Activated T-cell treated with anti-CD3 and anti-CD28 coated beads for 24 hours (primary cell): ENCODE measurements at regions not wholly inside any gene's neighbourhood (a gene's known extent, or its start where the extent isn't known, plus 50 kb on each side); places are given as distances from the start of the nearest gene placed in this dataset.

Experiments
- DNase-seq: peaks from one replicate; pipeline ENCODE4 v3.0.0-alpha.2; 2020; ENCODE audit warnings: low read depth

DNA sequence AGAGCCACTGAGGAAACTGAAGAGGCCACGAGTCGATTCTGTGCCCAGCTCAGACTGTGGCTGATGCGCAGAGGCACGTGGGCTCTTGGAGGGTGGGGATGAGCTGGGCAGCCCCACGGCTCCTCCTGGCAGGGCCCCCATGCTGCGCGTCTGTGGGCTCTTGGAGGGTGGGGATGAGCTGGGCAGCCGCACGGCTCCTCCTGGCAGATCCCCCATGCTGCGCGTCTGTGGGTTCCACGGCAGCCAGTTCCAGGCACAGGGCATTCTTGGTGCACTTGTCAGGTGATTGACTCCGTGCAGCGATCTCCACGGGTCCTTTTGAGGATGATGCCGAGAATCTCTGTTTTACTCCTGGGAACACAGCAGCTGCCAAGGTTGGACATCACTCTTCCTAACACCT is 138.1 kb upstream of the ZNF236 start:
- no peak for DNase-seq

GRCh38 chr18:76679945-76680344 is 142.4 kb upstream of the ZNF236 start:
- DNase-seq: no peak

- no peak for DNase-seq
These were observed 143.1 kb upstream of the ZNF236 start for GRCh38 chr18:76679259-76679658.

DNA sequence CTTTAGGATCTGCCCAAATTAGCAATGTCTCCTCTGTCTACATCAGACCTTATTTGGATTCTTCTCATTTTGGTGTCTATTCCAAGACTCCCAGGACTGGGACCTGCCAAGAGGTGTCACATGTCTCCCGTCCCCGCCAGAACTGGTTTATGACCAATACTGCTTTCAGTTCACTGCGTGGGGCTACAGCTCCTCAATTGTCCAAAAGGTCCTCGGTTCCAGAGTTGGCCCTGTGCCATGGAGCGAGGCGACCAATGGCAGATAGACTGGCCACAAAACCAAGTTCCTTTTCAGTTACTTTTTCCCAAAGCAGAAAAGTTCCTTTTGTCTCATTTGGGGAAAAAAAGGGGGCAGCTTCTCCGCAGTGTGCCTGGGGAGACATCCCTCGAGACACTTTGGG is 144.1 kb upstream of the ZNF236 start:
- DNase-seq: no peak

DNA sequence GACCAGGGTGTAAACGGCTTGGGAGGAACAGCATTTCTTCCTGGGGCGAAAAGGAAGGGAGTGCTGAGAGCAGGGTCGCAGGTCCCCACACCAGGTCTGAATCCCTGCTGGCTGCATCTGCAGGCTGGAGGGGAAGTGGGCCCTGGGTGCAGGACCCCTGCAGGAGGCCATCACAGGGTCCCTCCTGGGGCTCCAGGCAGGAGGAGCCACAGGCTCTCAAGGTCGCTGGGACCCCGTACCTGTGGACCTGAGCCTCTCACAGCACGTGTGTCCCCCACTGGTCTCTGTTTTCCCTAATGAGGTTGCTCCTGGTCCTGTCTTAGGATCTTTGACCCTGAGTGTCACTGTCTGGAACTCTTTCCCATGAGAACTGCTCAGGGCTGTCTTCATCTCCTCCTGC is 147.8 kb upstream of the ZNF236 start:
- no peak for DNase-seq

- DNase-seq: no peak
These were observed 148.8 kb upstream of the ZNF236 start for GRCh38 chr18:76673281-76674185.

DNA sequence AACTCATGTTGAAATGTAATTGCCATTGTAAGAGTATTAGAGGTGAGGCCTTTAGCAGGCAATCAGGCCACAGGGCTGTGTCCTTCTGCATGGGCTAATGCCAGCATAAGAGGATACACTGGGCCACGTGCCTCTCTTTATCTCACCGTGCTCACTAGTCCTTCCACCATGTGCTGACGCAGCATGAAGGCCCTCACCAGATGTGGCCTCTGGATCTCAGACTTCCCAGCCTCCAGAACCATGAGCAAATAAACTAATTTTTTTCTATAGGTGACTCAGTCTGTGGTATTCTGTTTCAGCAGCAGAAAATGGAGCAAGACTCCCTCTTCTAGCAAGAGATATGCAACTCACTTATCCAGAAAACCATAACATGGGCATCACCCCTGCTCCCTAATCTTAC is 149.7 kb upstream of the ZNF236 start:
- no peak for DNase-seq

- DNase-seq: no peak
These were observed 151.6 kb upstream of the ZNF236 start for GRCh38 chr18:76670564-76671288.

DNA sequence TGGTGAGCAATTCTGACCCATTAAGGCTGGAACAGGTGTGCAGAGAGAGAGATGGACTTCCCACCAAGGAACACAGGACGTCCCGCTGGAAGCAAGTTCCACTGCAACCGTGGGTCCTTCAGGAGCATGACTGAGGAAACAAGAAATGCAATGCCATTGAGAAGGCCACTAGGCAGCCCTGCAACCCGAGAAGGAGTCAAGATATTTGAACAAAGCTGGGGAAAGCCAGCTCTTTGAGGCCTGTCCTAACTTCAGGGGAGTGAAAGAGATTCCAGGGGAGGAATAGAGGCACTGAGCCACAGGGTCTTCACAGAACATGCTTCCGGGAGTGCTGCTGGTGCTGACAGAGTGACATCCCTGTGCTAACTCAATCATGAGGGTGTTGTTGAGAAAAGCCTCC is 153.8 kb upstream of the ZNF236 start:
- no peak for DNase-seq

DNA sequence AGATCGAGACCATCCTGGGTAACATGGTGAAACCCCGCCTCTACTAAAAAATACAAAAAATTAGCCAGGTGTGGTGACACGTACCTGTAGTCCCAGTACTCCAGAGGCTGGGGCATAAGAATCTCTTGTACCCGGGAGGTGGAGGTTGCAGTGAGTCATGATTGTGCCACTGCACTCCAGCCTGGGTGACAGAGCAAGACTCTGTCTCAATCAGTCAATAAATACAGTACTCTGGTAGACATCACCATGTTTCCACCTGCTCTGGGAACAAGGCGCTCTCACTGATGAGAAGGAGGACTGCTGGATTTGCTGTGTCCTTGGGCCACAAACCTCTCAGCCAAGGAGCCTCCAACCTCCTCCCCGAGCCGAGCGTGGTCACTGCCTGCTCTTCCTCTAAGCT is 154.2 kb upstream of the ZNF236 start:
- no peak for DNase-seq

GRCh38 chr18:76667603-76668002 is 154.8 kb upstream of the ZNF236 start:
- no peak for DNase-seq

DNA sequence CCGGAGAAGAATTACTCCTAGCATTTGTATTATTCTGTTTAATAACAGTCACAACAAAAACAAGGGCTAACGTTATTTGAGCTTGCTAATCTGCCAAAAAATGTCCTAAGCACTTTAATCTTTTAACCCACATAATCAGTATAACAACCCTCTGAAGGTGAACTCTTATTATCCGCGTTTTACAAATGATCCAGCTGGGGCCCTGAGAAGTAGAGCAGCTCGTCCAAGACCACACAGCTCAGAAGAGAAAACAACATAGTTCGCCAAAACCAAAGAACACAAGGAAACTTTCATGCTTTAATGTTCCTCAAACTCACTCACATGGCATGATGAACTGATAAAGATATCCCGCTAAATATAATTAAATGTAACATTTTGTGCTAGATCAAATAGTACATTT is 159.7 kb upstream of the ZNF236 start:
- DNase-seq: no peak

DNA sequence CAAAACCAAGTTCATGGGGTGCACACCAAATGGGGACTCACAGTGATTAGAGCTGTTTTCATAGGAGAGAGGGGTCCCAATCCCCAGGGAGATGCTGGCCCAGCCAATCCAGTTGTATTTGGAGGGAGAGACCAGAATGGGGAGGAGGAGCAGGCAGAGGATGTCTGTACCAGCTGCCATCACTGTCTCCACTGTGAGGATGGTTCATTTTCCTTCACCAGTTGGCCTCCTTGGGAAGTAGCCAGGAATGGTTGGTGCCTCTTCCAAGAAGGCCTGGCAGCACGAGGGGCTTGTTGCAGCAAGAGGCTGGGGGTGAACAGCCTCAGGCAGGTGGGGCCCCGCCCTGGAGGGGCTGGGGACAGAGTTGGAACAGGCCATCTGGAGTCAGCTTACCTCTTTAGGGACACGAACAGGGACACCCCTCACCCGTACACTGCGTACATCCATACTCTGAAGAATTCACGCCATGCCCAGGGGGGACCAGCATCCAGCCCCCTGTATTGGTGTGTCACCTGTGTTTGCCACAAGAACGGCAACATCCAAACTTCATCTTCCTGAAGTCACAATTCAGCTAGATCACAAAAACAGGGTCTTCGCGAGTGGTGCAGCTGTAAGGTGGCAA is 161.7 kb upstream of the ZNF236 start:
- DNase-seq: no peak

GRCh38 chr18:76658627-76659026 is 163.6 kb upstream of the ZNF516 start:
- DNase-seq: no peak

- DNase-seq: no peak
These were observed 162.9 kb upstream of the ZNF516 start for GRCh38 chr18:76657911-76658470.

DNA sequence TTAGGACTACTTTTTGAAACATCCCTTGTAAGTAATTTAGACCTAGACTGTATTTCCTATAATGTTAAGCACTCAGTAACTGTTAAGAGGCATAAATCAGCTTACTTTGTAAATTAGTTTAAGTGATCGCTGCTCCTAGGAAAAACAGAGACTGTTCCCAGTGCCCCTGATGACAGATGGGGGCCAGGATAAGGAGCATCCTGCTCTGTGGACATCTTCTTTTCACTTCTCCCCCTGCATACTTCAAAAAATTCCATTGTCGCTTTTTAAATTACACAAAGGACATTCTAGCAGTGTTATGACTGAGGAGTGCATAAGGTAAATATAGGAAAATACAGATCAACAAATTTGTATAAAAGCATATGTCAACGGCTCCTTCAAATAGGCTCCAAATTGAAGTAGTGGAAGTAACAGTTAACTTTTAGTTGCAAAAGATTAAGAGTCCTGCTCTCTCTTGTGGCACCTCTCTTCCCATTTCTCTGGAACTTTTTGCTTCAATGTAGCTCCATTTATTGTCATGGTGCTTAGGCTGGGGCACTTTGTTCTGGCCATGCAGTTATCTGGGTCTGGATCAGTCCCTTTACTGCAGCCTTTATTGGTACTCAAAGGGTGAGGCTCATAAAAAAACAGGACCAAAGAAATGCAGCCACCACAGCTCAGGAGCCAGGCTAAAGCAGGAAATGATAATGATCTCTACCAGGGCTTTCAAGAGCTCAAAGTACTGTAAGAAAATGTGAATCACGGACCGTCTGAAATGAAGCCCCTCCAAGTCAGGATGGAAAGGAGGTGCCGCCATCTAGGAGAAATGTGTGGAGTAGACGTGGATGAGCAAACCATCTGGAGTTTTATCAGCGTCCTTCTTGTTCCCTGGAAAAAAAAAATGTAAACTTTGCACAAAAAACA is 162.1 kb upstream of the ZNF516 start:
- no peak for DNase-seq

- no peak for DNase-seq
These were observed 159.5 kb upstream of the ZNF516 start for GRCh38 chr18:76654577-76654976.

DNA sequence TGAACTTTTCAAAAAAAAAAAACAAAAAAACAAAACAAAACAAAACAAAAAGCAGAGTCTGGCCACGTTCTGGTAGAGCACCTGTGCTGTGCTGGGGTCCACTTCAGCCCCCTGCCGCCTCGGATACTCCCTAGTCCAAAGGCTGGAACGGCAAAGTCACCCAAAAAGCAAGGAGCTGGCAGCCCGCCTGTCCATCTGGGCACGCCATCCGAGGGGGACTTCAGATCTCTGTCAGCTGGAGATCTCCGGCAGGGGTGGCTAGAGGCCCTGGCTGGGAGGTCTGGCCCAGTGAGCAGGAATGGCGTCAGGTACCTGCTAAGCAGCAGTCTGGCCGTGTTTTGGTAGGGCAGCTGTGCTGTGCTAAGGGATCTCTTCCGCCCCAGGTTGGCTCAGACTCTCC is 152.3 kb upstream of the ZNF516 start:
- no peak for DNase-seq

- DNase-seq: no peak
These were observed 149.5 kb upstream of the ZNF516 start for GRCh38 chr18:76644580-76644979.

DNA sequence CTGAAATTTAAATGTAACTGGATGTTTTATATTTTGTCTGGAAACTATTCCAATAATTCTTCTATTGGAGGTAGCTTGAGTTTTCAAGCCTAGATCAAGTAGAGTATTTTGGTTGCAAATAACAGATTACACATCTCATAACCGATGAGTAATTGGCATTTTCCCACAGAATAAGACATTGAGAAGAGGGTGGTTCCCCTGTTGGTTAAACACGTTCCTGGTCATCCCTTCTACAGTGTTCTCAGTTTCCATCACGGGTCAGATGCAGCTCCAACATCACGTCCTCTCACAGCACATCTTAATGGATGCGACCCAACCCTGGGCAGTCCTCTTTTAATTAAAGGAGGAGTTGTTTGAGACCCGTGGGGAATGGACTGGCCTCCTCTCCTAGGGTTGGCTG is 149.0 kb upstream of the ZNF516 start:
- no peak for DNase-seq

- DNase-seq: no peak
These were observed 148.2 kb upstream of the ZNF516 start for GRCh38 chr18:76643199-76643598.

DNA sequence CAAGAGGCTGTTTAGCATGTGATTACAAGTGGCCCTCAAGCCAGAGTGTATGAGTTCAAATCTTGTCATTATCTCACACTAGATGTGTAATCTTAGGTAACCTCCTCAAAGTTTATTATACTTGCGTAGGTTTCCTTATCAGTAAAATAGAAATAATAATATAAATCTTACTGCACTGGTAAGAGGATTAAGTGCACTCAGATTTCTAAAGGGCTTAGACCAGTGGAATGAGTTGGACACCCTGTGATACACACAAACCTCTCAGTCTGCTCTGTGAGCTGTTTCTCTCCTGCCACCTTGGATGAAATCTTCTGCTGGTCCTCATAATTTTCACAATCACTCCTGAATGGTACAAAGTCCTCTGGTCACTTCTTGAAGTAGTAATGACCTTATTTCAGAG is 145.4 kb upstream of the ZNF516 start:
- no peak for DNase-seq
